H9 (cell line): ENCODE measurements at regions not wholly inside any gene's neighbourhood (a gene's known extent, or its start where the extent isn't known, plus 50 kb on each side); places are given as distances from the start of the nearest gene placed in this dataset.
A peak's percentile ranks its signal among the peaks of the same experiment; 100 is the strongest.

Experiments used
- DNase-seq: peaks from one replicate; pipeline ENCODE4 v3.0.0-alpha.2; 2017
- H2AFZ ChIP-seq: one replicate; pipeline ENCODE4 v1.6.1; 2013; ENCODE audit warnings: mild to moderate bottlenecking, low read length, control low read depth, moderate library complexity
- H2AK5ac ChIP-seq: 2 replicates; pipeline ENCODE4 v1.6.1; 2013; ENCODE audit warnings: low read length, control low read depth, mixed read lengths; ENCODE audit not compliant: insufficient read length
- H2BK120ac ChIP-seq: one replicate; pipeline ENCODE4 v1.6.1; 2013; ENCODE audit warnings: low read depth, mild to moderate bottlenecking, low read length, control low read depth, inconsistent platforms; ENCODE audit not compliant: poor library complexity, severe bottlenecking
- H2BK12ac ChIP-seq: 2 replicates; pipeline ENCODE4 v1.6.1; 2013; ENCODE audit warnings: low read length, control low read depth, mixed read lengths, low read depth; ENCODE audit not compliant: insufficient read length
- H2BK15ac ChIP-seq: 2 replicates; pipeline ENCODE4 v1.6.1; 2013; ENCODE audit warnings: low read depth, low read length, control low read depth
- H2BK20ac ChIP-seq: one replicate; pipeline ENCODE4 v1.6.1; 2013; ENCODE audit warnings: low read depth, mild to moderate bottlenecking, low read length, control low read depth, inconsistent platforms; ENCODE audit not compliant: poor library complexity, severe bottlenecking
- H2BK5ac ChIP-seq: 2 replicates; pipeline ENCODE4 v1.6.1; 2013; ENCODE audit warnings: low read length, control low read depth, mixed read lengths; ENCODE audit not compliant: insufficient read length
- H3K14ac ChIP-seq: 2 replicates; pipeline ENCODE4 v1.6.1; 2013; ENCODE audit warnings: low read length, control low read depth; ENCODE audit not compliant: insufficient read depth
- H3K18ac ChIP-seq: 2 replicates; pipeline ENCODE4 v1.6.1; 2013; ENCODE audit warnings: low read depth, mild to moderate bottlenecking, mixed read lengths, low read length, control low read depth; ENCODE audit not compliant: insufficient read length
- H3K23ac ChIP-seq: 2 replicates; pipeline ENCODE4 v1.6.1; 2013; ENCODE audit warnings: low read length, control low read depth, mixed read lengths, low read depth; ENCODE audit not compliant: insufficient read length
- H3K23me2 ChIP-seq: 2 replicates; pipeline ENCODE4 v1.6.1; 2013; ENCODE audit warnings: low read depth, mild to moderate bottlenecking, mixed read lengths, low read length, control low read depth; ENCODE audit not compliant: insufficient read length, poor library complexity, severe bottlenecking
- H3K27ac ChIP-seq: 2 replicates; pipeline ENCODE4 v1.5.1; 2013; ENCODE audit warnings: low read length, control low read depth, mixed read lengths, low read depth; ENCODE audit not compliant: insufficient read length
- H3K27me3 ChIP-seq: 2 replicates; pipeline ENCODE4 v1.6.1; 2013; ENCODE audit warnings: low read length, control low read depth, inconsistent platforms; ENCODE audit not compliant: insufficient read depth
- H3K4ac ChIP-seq: 2 replicates; pipeline ENCODE4 v1.6.1; 2013; ENCODE audit warnings: low read depth, mild to moderate bottlenecking, control low read depth, inconsistent platforms, low read length, moderate library complexity
- H3K4me1 ChIP-seq: 2 replicates; pipeline ENCODE4 v1.6.1; 2013; ENCODE audit warnings: low read length, control low read depth, inconsistent platforms; ENCODE audit not compliant: insufficient read depth
- H3K4me2 ChIP-seq: 2 replicates; pipeline ENCODE4 v1.6.1; 2013; ENCODE audit warnings: low read length, control low read depth, mixed read lengths; ENCODE audit not compliant: insufficient read length, insufficient read depth
- H3K56ac ChIP-seq: 2 replicates; pipeline ENCODE4 v1.6.1; 2013; ENCODE audit warnings: low read depth, mild to moderate bottlenecking, mixed read lengths, low read length, control low read depth; ENCODE audit not compliant: insufficient read length
- H3K79me1 ChIP-seq: 2 replicates; pipeline ENCODE4 v1.6.1; 2013; ENCODE audit warnings: low read depth, mild to moderate bottlenecking, moderate library complexity, low read length, control low read depth, inconsistent platforms; ENCODE audit not compliant: insufficient read depth, poor library complexity, severe bottlenecking
- H3K79me2 ChIP-seq: 2 replicates; pipeline ENCODE4 v1.6.1; 2013; ENCODE audit warnings: low read length, control low read depth, inconsistent platforms; ENCODE audit not compliant: insufficient read depth
- H3K9ac ChIP-seq: 2 replicates; pipeline ENCODE4 v1.6.1; 2013; ENCODE audit warnings: low read length, control low read depth, mixed read lengths; ENCODE audit not compliant: insufficient read length; ENCODE audit errors: extremely low read depth
- H3K9me3 ChIP-seq: one replicate; pipeline ENCODE4 v1.6.1; 2013; ENCODE audit warnings: low read depth, low read length, inconsistent platforms; ENCODE audit not compliant: control insufficient read depth
- H3T11ph ChIP-seq: one replicate; pipeline ENCODE4 v1.6.1; 2013; ENCODE audit warnings: mild to moderate bottlenecking, low read length, control low read depth, inconsistent platforms
- H4K20me1 ChIP-seq: one replicate; pipeline ENCODE4 v1.6.1; 2013; ENCODE audit not compliant: control insufficient read depth, insufficient read length, insufficient read depth
- H4K5ac ChIP-seq: 2 replicates; pipeline ENCODE4 v1.6.1; 2013; ENCODE audit warnings: low read depth, mild to moderate bottlenecking, mixed read lengths, low read length, control low read depth; ENCODE audit not compliant: insufficient read length
- H4K8ac ChIP-seq: replicated peaks from 2 replicates; pipeline ENCODE4 v1.6.1; 2013; ENCODE audit warnings: low read length, control low read depth, mixed read lengths, low read depth; ENCODE audit not compliant: insufficient read length
- H4K91ac ChIP-seq: 2 replicates; pipeline ENCODE4 v1.6.1; 2013; ENCODE audit warnings: low read depth, mild to moderate bottlenecking, moderate library complexity, mixed read lengths, low read length, control low read depth; ENCODE audit not compliant: insufficient read length
- H3K27ac Mint-ChIP-seq, 3 experiments: 2 replicates in 2 of 3; 3 replicates in 1 of 3; pipeline ENCODE4 v1.8.0; 2020 to 2021; ENCODE audit warnings: mixed read lengths in 3 of 3, mild to moderate bottlenecking in 1 of 3, moderate library complexity in 1 of 3
- H3K27me3 Mint-ChIP-seq: 2 replicates; pipeline ENCODE4 v1.8.0; 2021; ENCODE audit warnings: low read depth, mild to moderate bottlenecking, moderate library complexity, mixed read lengths
- H3K36me3 Mint-ChIP-seq, 3 experiments: 2 replicates in 2 of 3; 3 replicates in 1 of 3; pipeline ENCODE4 v1.8.0; 2020 to 2021; ENCODE audit warnings: low read depth in 3 of 3, mixed read lengths in 3 of 3; ENCODE audit not compliant: insufficient read depth in 1 of 3
- H3K4me1 Mint-ChIP-seq, 2 experiments: 2 replicates each; pipeline ENCODE4 v1.8.0; 2020; ENCODE audit warnings: mixed read lengths in 2 of 2
- H3K4me3 Mint-ChIP-seq, 2 experiments: 2 replicates in 1 of 2; 3 replicates in 1 of 2; pipeline ENCODE4 v1.8.0; 2020 to 2021; ENCODE audit warnings: mild to moderate bottlenecking in 2 of 2, mixed read lengths in 2 of 2, moderate library complexity in 1 of 2
- H3K9me3 Mint-ChIP-seq, 2 experiments: 2 replicates in 1 of 2; 3 replicates in 1 of 2; pipeline ENCODE4 v1.8.0; 2020; ENCODE audit warnings: mild to moderate bottlenecking in 2 of 2, mixed read lengths in 2 of 2, moderate library complexity in 1 of 2
- CTCF ChIP-seq: fragments of 200-600 bp; sonication (generic); conservative IDR thresholded peaks from 3 replicates; pipeline ENCODE4 v1.8.0; 2021; ENCODE audit warnings: antibody characterized with exemption, mild to moderate bottlenecking
- WGBS: extraction: QIAGEN DNeasy Blood & Tissue Kit; methylation state at CpG from one replicate; pipeline ENCODE4 v1.1.7; 2013; ENCODE audit warnings: missing lambda C conversion rate, low lambda C conversion rate, mixed read lengths; ENCODE audit not compliant: insufficient read length; ENCODE audit errors: extremely low coverage; 5-methylcytosine and 5-hydroxymethylcytosine counted together

- Histone ChIP-seq H3K9me3 (no peaks in the 10 kb centered on the region), H3K4me1 (no peaks in the 10 kb centered on the region), H2BK5ac (no peak overlapping the region), H2BK12ac (no peak overlapping the region), H3K79me1 (no peaks in the 10 kb centered on the region), H3K14ac (no peak overlapping the region; the same call in 1 of the 2 replicates), H3K56ac (no peak overlapping the region), H3K27me3 (no peaks in the 10 kb centered on the region), H3K23ac (no peak overlapping the region), H2BK120ac (no peak overlapping the region), H4K20me1 (no peaks in the 10 kb centered on the region), H2AFZ (no peak overlapping the region), H4K8ac (no peak overlapping the region), H3K23me2 (no peaks in the 10 kb centered on the region), H3K79me2 (no peaks in the 10 kb centered on the region), H3K4ac (no peak overlapping the region), H2BK20ac (no peak overlapping the region), H3K4me2 (no peak overlapping the region), H2AK5ac (no peak overlapping the region), H3T11ph (no peak overlapping the region), H2BK15ac (no peak overlapping the region), H4K91ac (no peak overlapping the region), H4K5ac (no peak overlapping the region), H3K18ac (no peak overlapping the region), H3K27ac (no peak overlapping the region), H3K9ac (no peak overlapping the region)
- H3K4me1 Mint-ChIP-seq, result 0 out of 4 replicates have a peak, but pooled peaks cover 0 to 2% of the 10 kb centered on the region in 2 experiments
- H3K27me3 Mint-ChIP-seq, result peaks cover 18% of the 10 kb centered on the region
- H3K27ac Mint-ChIP-seq, result peak overlapping the region in 1 of 3 experiments; percentile 27; a peak in 1 of 7 replicates
- no peak for TF ChIP-seq CTCF
- H3K9me3 Mint-ChIP-seq, result peaks cover 12 to 23% of the 10 kb centered on the region in 2 experiments
- WGBS, result no CpG with 5 or more reads among the region's 17 CpGs
- H3K4me3 Mint-ChIP-seq, result no peak overlapping the region
- H3K36me3 Mint-ChIP-seq, result peaks cover 0 to 7% (median 4%) of the 10 kb centered on the region in 3 experiments; a peak in 5 of 7 replicates
- DNase-seq, result no peak
Measured at GRCh38 chr2:239594019-239594771, 193.4 kb upstream of the HDAC4 start.
